GM19397 (cell line): ENCODE measurements at regions not wholly inside any gene's neighbourhood (a gene's known extent, or its start where the extent isn't known, plus 50 kb on each side); places are given as distances from the start of the nearest gene placed in this dataset.
A peak's percentile ranks its signal among the peaks of the same experiment; 100 is the strongest.

Experiments used
- ATAC-seq: cut with Tn5 transposase; IDR thresholded peaks from one replicate; pipeline ENCODE4 v1.9.1; 2021; ENCODE audit warnings: mild to moderate bottlenecking, moderate library complexity; ENCODE audit not compliant: unreplicated experiment

DNA sequence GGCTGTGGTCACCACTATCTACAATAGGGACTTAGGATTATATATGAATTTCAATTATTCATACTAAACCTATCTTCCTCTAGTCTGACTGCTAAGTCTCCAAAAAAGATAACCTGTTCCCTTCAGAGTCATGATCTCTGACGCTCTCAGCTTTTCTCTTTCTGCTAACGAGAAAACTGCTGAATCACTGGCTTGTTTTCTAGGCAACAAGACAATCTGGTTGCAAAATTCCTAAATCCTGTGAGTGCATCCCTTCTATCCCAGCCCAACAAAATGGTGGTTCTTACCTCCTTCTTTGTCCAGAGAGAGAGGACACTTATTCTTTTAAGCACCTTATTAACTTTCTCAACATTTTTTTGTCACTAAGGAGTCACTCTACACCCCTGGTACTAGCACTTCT is 312.3 kb upstream of the PKDCC start:
- no peak for ATAC-seq

DNA sequence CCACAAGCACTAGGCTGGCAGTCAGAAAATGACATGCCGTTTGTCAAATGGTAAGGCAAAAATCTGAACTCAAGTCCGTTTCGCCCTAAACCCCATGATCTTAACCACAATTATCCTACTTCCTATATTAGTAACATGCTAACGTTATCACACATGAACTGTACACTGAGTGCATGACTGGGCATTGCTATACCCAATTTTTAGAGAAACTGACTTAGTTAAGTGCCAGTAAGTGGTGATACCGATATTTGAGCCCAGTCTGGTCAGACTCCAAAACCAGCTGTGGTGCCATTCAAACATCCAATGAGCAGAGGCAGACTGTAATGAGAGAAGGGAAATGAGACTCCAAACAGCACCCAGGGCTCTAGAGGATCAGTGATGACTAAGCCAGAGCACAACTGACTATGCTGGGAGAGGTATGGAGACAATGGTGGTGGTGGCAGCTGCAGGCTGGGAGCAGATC is 311.7 kb upstream of the PKDCC start:
- ATAC-seq = peak; percentile 88

DNA sequence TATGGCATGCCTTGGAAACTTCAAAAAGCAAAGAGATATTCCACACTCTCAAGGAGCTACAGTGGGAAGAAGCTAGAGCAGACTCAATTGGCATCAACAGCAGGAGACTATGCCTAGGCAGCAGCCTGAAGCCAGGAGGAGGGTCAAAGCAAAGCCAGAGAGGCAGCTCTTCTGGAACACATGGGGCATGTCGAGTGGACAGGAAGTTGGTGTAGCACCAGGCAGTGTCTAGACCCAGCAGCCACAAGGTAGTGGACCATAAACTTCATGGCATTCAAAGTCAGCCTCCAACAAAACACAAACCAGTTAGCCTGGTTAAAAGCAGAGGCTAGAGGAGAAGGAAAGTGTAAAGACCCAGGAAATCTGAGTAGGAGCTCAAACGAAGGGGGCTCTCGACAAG is 311.2 kb upstream of the PKDCC start:
- peak; percentile 44 for ATAC-seq

DNA sequence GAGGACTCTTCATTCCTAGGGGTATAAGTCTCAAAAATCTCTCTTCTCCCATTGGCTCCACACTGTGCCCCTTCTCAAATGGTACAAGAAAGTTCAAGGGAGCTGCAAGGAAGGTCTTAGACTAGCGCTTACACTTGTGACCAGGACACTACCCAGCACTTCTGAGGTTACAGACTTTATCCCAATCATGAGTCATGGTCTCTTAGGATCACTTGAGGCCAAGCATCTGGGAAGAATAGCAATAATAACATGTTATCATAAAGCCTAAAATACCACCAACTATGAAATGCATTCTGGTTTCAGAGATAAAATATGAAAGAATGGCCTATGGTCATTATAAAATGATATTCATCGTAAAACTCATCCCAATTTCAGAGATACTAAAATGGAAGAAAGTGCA is 309.9 kb upstream of the PKDCC start:
- ATAC-seq = no peak

DNA sequence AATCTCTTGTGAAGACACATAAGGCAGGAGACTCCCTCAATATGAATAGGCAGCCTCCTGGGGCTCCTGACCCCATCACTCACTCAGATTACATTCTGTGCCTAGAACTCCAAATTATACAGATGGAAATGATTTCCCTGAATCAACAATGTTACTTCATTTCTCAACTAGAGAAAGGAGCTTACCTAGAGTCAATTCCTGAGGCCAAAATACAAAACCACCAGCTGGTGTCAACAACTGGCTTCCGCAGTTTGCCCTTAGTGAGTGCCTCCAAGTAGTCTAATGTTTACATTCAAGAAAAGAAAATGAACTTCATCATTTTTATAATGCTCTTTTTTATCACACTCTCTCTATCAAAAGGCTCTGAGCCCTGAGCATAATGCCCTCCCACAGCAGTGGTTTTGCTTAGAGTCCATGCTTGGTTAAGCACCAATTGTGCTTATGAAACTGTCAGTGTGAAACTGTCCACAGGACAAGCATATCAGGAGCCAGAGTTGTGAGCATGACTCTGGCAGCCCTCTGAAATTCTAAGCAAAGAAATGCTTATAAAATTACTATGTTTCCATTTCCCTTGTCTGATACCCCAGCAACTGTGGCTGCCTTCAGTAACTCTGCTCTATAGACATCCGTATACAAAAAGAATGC is 305.7 kb upstream of the PKDCC start:
- peak; percentile 96 for ATAC-seq

DNA sequence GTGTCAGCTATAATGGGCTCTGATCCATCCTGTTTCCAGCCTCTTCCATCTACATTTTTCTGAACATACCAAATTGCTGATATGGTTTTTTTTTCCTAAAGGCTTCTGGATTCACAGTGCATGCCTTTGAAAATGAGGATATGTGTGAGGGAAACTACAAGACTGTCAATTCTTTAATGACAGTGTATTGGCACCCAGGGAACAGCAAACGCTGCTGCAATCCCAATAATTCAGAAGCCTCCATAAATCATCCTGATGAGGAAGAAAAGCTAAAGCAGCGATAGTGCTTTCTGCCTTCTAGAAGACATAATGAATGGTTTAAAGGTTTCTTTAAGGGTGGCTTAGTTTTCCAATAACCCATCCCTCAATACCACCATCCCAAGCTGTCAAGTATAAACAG is 304.5 kb upstream of the PKDCC start:
- no peak for ATAC-seq

DNA sequence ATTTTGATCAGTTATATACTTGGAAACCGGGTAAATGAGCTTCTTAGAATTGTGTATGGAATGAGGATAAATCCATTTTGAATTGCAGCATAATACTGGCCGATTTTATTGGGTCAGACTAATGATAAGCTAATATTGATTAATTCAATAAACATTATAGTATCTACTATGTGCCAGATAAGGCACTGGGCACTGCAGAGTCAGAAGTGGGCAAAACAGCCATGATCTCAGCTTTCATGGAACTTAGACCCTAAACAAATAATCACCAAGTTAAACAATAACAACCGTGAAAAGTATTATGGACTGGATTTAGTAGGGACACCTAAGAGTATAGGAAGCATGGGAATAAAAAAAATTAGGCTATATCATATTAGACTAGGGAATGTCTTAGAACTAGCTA is 297.0 kb upstream of the PKDCC start:
- ATAC-seq = no peak

DNA sequence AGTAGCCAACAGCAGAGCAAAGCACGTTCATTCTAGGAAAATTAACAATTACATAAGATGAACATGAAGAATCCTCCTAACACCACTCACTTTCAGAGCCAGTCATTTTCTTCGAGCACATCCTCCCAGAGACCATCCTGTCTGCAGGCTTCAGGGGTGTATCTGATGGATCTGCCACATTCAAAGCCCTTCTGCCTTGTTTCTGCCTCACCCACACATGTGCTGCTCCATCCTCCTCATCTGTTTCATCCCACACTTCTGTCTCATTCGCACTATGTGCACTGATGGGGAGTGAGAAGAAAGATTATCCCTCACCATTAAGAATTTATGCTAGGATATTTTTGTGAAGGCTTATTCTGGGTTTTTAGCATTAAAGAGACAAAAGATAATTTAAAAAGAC is 287.9 kb upstream of the PKDCC start:
- no peak for ATAC-seq

DNA sequence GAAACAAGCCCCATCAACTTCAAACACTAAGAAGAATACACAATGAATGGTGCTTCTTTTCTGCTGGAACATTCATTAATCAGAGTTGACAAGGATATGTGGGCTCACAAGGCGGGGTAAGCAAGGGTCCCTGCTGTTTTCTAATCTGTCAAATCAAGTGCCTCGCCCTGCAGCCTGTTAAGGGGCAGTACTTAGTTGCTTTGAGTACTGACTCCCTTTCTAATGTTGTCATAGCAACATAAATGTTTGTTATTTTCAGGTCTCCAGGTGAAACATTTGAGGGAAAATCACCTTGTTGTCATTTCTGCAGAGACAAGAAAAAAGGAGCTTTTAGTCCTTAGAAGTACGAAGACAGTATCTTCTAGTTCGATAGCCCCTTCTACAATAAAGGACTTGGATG is 284.7 kb upstream of the PKDCC start:
- ATAC-seq = no peak

DNA sequence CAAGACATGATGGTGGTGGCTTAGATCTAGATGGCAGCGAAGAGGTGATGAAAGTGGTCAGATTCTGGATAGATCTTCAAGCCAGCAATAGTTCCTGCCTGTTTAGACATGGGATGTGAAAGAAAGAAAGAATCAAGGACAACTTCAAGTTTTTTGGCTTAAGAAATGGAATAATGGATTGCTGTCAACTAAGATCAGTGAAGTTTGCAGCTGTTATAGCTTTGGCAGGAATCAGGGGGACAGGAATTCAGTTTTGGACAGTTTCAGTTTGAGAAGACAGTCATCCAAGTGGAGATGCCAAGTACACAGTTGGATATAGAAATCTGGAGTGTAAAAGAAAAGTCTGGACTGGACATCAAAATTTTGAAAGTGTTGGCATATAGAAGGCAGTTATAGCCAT is 283.7 kb upstream of the PKDCC start:
- ATAC-seq = no peak

DNA sequence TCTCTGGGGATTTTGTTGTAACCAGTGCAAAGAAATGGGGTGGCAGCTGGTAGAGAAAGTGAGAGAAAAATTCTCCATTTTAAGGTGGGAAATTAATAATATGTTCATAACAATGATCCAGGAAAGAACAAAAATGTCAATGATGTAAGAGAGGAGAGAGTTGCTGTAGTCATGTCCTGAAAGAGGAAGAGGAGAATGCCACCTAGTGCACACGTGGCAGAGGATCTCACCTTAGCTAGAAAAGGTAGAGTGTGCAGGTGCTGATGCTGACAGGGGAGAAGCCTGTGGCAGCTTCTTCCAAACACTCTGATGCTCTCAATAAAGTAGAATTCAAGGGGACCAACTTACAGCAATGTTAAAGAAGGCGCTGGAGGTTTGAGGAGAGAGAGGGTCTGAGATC is 282.9 kb upstream of the PKDCC start:
- no peak for ATAC-seq

DNA sequence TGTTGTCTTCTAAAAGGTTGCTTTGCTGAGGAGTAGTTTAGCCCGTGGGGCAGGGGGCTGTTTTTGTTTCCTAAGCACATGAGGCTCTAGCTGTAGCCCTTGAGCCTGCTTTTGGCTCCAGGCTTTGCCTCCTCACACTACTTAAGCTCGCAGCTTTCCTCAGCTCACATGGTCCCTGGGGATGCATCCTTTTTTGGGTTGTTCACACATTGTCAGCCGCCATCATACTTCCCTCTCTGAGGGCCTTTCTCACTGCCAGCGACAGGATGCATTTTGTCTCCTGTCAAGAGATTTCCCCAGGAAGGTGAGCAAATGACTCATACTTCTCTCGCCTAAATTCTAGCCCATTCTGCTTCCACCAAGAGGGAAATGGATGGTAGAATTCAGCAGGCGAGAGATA is 279.5 kb upstream of the PKDCC start:
- ATAC-seq = no peak

DNA sequence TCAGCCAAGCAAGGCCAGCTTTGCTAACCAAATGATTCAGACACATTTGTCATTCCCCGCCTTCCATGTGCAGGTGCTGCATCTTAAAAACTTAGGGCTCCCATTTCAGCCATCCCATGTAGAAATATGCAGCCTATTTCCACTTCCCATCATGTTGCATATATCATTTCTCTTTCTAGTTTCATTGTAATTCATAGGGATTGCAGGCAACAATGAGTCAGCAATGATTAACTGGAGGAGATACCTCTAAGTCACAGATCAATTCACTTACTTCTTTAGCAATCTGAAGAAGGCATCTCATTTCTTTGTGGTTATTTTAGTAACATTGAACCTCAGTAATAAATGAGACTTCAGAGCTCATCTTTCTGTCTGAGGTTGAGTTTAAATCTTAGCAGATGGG is 276.1 kb upstream of the PKDCC start:
- ATAC-seq = no peak

DNA sequence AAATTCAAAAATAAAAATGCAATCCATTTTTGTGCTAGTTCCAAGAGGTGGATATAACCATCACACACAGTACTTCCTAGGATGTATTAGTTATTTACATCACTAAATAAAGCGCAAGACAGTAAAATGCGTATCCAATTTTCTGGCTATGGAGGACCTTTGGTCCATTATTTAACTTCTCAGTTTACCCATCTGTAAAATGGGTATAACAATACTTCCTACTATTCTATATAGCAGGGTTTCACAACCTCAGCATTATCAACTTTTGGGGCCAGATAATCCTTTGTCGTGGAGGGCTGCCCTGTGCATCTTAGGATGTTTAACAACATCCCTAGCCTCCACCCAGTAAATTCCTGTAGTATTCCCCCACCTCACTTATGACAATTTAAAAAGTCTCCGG is 275.1 kb upstream of the PKDCC start:
- no peak for ATAC-seq

DNA sequence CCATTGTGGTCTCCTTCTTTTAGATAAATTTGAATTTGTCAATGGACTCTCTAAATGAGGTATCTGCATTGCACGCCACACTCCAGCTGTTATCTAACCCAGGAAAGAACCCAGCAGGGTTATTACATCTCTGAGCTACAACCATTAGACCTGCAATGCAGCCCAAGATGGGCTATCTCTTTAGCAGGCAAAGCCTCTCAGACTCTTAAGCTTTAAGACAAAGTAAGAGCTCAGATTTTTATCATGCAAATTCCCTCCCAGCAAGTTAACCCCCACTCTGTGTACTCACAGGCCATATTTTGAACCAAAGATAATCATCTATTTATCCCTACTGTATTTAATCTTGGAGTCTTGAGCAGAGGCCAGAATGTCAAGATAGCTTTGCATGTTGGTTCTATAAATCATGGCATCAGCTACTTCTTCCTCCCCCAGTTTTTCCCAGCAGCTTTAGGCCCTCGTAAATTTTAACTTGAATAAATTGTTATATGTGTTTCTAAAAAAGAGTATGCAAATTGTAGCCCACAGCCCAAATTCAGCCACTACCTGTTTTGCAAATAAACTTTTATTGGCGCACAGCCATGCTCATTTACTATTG is 273.7 kb upstream of the PKDCC start:
- ATAC-seq = no peak

DNA sequence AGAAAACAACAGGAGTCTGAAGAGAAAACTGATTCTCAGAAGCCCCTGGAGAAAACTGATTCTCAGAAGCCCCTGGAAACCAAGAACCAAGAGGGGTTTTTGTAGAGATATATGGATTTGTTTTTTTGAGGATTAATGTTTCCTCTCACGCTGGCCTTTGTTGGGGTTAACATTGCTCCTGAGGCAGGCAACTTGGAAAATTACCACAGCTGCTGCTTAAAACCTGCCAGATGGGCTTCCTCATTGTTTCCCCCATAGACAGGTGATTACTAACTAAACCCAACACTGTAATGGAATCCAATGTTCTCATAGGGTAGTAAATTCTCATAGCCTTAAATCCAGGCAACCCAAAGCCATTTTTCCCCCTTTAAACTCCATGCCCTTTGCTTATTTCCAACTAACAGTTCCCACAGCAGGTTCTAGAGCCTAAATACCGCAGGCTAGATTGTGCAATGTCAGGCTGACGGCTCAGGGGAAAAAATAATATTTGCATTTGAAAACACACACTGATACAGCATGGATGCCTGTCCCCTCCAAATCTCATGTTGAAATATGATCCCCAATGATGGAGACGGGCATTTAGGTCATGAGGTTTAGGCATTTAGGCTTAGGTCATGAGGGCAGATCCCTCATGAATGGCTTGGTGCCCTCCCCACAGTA is 272.3 kb upstream of the PKDCC start:
- ATAC-seq = no peak

DNA sequence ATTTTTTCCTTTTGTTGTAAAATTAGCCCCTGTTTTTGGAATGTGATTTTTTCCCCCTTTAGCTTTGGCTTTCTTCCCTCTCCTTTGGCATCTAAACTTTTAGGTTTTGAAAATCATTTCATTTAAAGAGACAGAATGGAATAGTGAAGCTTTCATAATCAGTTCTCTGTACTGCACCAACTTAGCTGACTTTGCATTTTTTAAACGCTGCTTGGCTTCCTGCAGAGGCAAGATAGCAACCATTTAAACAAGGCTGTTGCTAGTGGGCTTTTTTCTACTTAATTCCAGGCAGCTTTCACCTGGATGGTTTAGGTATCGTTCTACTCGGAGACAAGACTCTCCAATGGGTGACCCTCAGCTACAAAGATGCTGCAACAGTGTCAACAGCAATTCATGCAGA is 267.9 kb upstream of the PKDCC start:
- ATAC-seq = no peak

DNA sequence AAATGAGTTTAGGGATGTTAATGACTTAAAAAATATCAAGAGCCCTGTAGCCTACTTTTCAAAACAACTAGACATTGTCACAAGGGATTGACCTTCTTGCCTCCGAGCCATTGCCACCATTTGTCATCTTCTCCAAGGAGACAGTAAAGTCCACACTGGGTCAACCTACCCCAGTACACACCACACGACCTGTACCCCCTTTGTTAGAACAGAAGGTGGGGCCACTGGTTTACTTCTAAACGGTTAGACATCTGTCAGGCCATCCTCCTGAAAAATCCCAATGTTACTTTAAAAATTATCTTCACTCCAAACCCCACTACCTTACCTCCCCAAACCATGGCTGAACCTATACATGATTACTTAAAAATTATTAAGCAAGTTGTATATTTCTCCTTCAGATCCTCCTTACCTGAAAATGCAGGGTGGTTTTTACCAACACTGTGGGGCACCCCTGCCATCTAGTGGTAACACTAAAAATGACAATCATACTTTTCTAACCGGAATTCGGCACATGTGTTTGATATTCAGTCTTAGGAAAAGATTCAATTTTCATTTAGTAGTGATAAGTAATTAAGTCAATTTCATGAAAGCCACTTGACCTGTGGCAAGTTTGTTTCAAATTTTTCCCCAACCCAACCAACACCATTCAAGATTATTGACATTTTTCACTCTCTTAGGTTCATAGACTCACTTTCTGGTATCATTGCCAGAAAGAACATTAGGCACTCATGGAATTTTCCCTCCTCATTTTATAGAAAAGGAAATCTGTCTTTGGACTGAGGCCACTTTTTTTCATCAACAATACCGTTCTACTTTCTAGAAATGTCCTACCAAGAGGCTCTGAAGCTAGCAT is 265.3 kb upstream of the PKDCC start:
- ATAC-seq = no peak

DNA sequence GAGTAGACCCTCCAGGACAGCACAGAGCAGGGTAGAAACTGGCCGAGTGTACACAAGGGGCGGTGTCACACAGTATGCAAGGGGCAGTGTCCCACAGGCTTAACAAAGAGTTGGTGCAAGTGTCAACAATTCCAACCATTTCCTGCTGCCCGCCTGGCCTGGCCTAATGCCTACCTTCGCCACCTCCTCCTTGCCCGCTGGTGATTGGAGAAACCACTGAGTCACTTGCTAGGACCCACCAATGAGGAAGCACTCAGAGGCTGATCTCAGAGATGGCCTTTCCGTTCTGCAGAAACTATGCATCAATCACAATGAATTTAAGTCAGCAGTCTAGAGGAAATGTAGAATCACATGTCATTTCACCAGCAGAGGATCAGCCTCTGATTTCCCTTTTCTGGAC is 263.3 kb upstream of the PKDCC start:
- ATAC-seq = no peak

DNA sequence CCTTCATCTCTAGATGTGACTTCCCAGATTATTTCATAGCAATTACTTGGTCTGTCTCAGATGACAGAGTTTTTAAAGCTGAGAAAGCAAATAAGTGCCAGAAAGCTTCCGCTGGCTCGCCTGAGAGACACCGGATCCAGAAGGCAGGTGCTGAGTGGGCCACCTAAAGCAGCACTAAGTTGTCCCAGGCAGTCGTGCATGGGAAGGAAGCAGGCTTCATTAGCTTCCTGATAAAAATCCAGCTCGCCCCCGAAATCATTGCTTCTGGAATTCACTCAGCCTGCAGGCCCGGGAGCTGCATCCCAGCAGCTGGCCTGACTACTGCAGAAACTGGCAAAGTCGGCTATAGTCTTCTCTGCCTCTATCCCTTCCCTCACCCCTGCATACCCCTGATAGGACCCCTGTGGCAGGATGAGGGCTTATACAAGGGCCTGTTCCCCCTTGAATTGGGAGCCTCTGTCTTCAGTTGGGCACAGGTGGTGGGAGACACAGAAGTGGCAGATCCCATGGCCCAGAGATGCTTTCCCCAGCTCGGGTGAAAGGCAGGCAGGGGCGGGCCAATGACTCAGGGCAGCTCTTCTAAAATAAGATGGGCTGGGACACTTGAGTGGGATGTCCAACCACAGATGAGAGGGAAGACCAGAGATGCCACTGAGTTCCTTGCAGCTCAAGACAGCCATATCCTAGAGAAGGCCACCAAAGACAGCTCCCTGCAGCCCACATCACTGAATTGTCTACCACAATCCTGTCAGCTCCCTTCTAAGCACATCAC is 262.4 kb upstream of the PKDCC start:
- no peak for ATAC-seq

DNA sequence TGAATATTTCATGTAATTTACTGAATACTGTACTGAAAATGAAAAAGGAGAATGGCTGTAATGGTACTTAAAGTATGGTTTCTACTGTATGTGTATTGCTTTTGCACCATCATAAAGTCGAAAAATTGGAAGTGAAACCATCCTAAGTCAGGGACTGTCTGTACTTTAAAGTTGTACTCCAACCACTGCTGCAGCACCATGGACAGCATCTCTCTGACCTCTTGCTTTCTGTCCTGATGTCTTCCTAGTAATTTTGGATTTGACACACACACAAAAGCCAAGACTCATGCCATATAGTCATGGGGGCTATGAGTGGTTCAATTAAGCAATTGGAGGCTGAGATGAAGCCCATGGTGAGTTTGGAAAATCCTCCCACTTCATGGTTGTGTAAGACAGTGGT is 256.3 kb upstream of the PKDCC start:
- no peak for ATAC-seq
